ENCODE measurements at regions not wholly inside any gene's neighbourhood (a gene's known extent, or its start where the extent isn't known, plus 50 kb on each side); places are given as distances from the start of the nearest gene placed in this dataset.

GRCh38 chr10:4102802-4103344 lies 317.9 kb upstream of the KLF6 start:
- no peak for TF ChIP-seq EZH2phosphoT487 (IDR thresholded peaks at IDR 0.05; ENCODE audit: borderline replicate concordance, low read length)
- no peak for TF ChIP-seq CTCF (IDR thresholded peaks at IDR 0.05; ENCODE audit: low read depth, low read length, poor library complexity, severe bottlenecking)
